ENCODE measurements at regions not wholly inside any gene's neighbourhood (a gene's known extent, or its start where the extent isn't known, plus 50 kb on each side); places are given as distances from the start of the nearest gene placed in this dataset.

GRCh38 chr10:118472415-118473304, 122.8 kb downstream of the PRLHR start:
- TF ChIP-seq PPARA (CRISPR knock-in tag; IDR thresholded peaks at IDR 0.05; ENCODE audit: borderline replicate concordance) (no peak), ESRRG (CRISPR knock-in tag; IDR thresholded peaks at IDR 0.05) (no peak), OSR1 (CRISPR knock-in tag; IDR thresholded peaks at IDR 0.05) (no peak), ZNF8 (CRISPR knock-in tag; IDR thresholded peaks at IDR 0.05) (no peak), ZFP30 (CRISPR knock-in tag; IDR thresholded peaks at IDR 0.05) (no peak), ZNF70 (CRISPR knock-in tag; IDR thresholded peaks at IDR 0.05) (no peak), CSDC2 (CRISPR knock-in tag; IDR thresholded peaks at IDR 0.05) (no peak)
- ATAC-seq, result no peak

- no peak for ATAC-seq
- TF ChIP-seq CSDC2 (CRISPR knock-in tag; IDR thresholded peaks at IDR 0.05) (no peak), TCF4 (CRISPR knock-in tag; IDR thresholded peaks at IDR 0.05; ENCODE audit: borderline replicate concordance) (no peak), ESRRG (CRISPR knock-in tag; IDR thresholded peaks at IDR 0.05) (no peak), GLIS3 (CRISPR knock-in tag; IDR thresholded peaks at IDR 0.05) (no peak), POU6F1 (CRISPR knock-in tag; IDR thresholded peaks at IDR 0.05; ENCODE audit: borderline replicate concordance, low read depth) (no peak), ZC3H10 (CRISPR knock-in tag; IDR thresholded peaks at IDR 0.05) (no peak), PPARA (CRISPR knock-in tag; IDR thresholded peaks at IDR 0.05; ENCODE audit: borderline replicate concordance) (no peak), CREB5 (CRISPR knock-in tag; IDR thresholded peaks at IDR 0.05; ENCODE audit: low read depth) (no peak), TOX (CRISPR knock-in tag; IDR thresholded peaks at IDR 0.05; ENCODE audit: borderline replicate concordance) (no peak), RARB (CRISPR knock-in tag; IDR thresholded peaks at IDR 0.05) (no peak)
Observed at GRCh38 chr10:118471863-118472262, 123.6 kb downstream of the PRLHR start.

- TF ChIP-seq CSDC2 (CRISPR knock-in tag; IDR thresholded peaks at IDR 0.05), result no peak
- TF ChIP-seq POU6F1 (CRISPR knock-in tag; IDR thresholded peaks at IDR 0.05; ENCODE audit: borderline replicate concordance, low read depth), result no peak
- TF ChIP-seq TOX (CRISPR knock-in tag; IDR thresholded peaks at IDR 0.05; ENCODE audit: borderline replicate concordance), result no peak
- no peak for TF ChIP-seq RARB (CRISPR knock-in tag; IDR thresholded peaks at IDR 0.05)
- no peak for TF ChIP-seq GLIS3 (CRISPR knock-in tag; IDR thresholded peaks at IDR 0.05)
- no peak for TF ChIP-seq PATZ1 (CRISPR knock-in tag; IDR thresholded peaks at IDR 0.05; ENCODE audit: borderline replicate concordance)
- TF ChIP-seq ISL1 (CRISPR knock-in tag; IDR thresholded peaks at IDR 0.05), result no peak
- TF ChIP-seq TSHZ2 (CRISPR knock-in tag; IDR thresholded peaks at IDR 0.05), result no peak
- no peak for ATAC-seq
Observed at GRCh38 chr10:118470470-118470869, 125.0 kb downstream of the PRLHR start.

GRCh38 chr10:118467200-118467599, 125.1 kb upstream of the FAM204A start:
- TF ChIP-seq RARB (CRISPR knock-in tag; IDR thresholded peaks at IDR 0.05) (no peak), ZNF70 (CRISPR knock-in tag; IDR thresholded peaks at IDR 0.05) (no peak), TSHZ2 (CRISPR knock-in tag; IDR thresholded peaks at IDR 0.05) (no peak), CSDC2 (CRISPR knock-in tag; IDR thresholded peaks at IDR 0.05) (no peak), PATZ1 (CRISPR knock-in tag; IDR thresholded peaks at IDR 0.05; ENCODE audit: borderline replicate concordance) (no peak), CREB5 (CRISPR knock-in tag; IDR thresholded peaks at IDR 0.05; ENCODE audit: low read depth) (no peak)
- ATAC-seq, result no peak

Data from SK-N-SH treated with all-trans-retinoic acid at 6 μM for 48 hours (cell line).